OCI-LY7 (cell line): ENCODE measurements at regions not wholly inside any gene's neighbourhood (a gene's known extent, or its start where the extent isn't known, plus 50 kb on each side); places are given as distances from the start of the nearest gene placed in this dataset.

ENCODE experiments used
- CTCF ChIP-seq: fragments of 200-600 bp; sonication (generic); conservative IDR thresholded peaks from 2 replicates; pipeline ENCODE4 v1.5.1; 2014; ENCODE audit warnings: mild to moderate bottlenecking, antibody characterized with exemption, low read length, moderate library complexity, mixed read lengths
- EZH2phosphoT487 ChIP-seq: fragments of 200-600 bp; sonication (generic); IDR thresholded peaks from 2 replicates; pipeline ENCODE4 v1.6.1; 2018; ENCODE audit warnings: low read depth, borderline replicate concordance, mild to moderate bottlenecking, mixed run types, antibody characterized with exemption, low read length, moderate library complexity, mixed read lengths

GRCh38 chr12:39157696-39158342, 252.4 kb upstream of the CPNE8 start:
- TF ChIP-seq CTCF, result no peak
- no peak for TF ChIP-seq EZH2phosphoT487
